K562 (cell line): ENCODE measurements at regions not wholly inside any gene's neighbourhood (a gene's known extent, or its start where the extent isn't known, plus 50 kb on each side); places are given as distances from the start of the nearest gene placed in this dataset.

Experiments
- CTCF ChIP-seq, 3 experiments: IDR thresholded peaks in 2 of 3; conservative IDR thresholded peaks in 1 of 3; 2 replicates each; pipeline ENCODE4 v1.5.1; 2011 to 2012; ENCODE audit warnings: low read length in 3 of 3, mild to moderate bottlenecking in 3 of 3, control low read depth in 2 of 3, improper control_type of control experiment in 1 of 3, inconsistent platforms in 1 of 3, low read depth in 1 of 3, mixed read lengths in 1 of 3, moderate library complexity in 1 of 3; ENCODE audit not compliant: insufficient read depth in 2 of 3
- CTCFL ChIP-seq: IDR thresholded peaks from 2 replicates; pipeline ENCODE4 v1.6.1; 2011; ENCODE audit warnings: borderline replicate concordance, low read depth, mild to moderate bottlenecking, moderate library complexity, low read length; ENCODE audit not compliant: insufficient read depth, poor library complexity, severe bottlenecking
- GABPB1 ChIP-seq: sonication (generic); formaldehyde crosslinking; IDR thresholded peaks from 2 replicates; pipeline ENCODE4 v1.8.0; 2022; ENCODE audit warnings: mild to moderate bottlenecking, missing genetic modification reagents
- NRF1 ChIP-seq, 2 experiments: fragments of 450-650 bp; IDR thresholded peaks in 1 of 2; conservative IDR thresholded peaks in 1 of 2; 2 replicates each; pipeline ENCODE4 v1.6.1; 2014; ENCODE audit warnings: mild to moderate bottlenecking in 2 of 2
- PYGO2 ChIP-seq: fragments of 450-650 bp; IDR thresholded peaks from 2 replicates; pipeline ENCODE4 v1.6.1; 2016; ENCODE audit warnings: mild to moderate bottlenecking, missing genetic modification characterization, moderate library complexity, missing compliant biosample characterization
- SNRNP70 ChIP-seq: fragments of 200-400 bp; formaldehyde crosslinking; optimal IDR thresholded peaks from 2 replicates; pipeline ENCODE3; 2017; ENCODE audit warnings: low read depth, low read length
- U2AF1 ChIP-seq: fragments of 200-400 bp; formaldehyde crosslinking; optimal IDR thresholded peaks from 2 replicates; pipeline ENCODE3; 2017; ENCODE audit warnings: mild to moderate bottlenecking, low read depth, low read length, moderate library complexity
- USF2 ChIP-seq: sonication (generic); formaldehyde crosslinking; IDR thresholded peaks from 2 replicates; pipeline ENCODE4 v1.5.0; 2020; ENCODE audit warnings: missing genetic modification reagents
- YY1 ChIP-seq, 3 experiments: IDR thresholded peaks; 2 replicates each; pipeline ENCODE4 v1.6.1; 2011; ENCODE audit warnings: low read length in 2 of 3, mild to moderate bottlenecking in 2 of 3, moderate library complexity in 2 of 3, borderline replicate concordance in 1 of 3, control low read depth in 1 of 3, low read depth in 1 of 3; ENCODE audit not compliant: insufficient read depth in 3 of 3, insufficient replicate concordance in 2 of 3, control insufficient read depth in 1 of 3, insufficient read length in 1 of 3; ENCODE audit errors: extremely low read depth in 1 of 3
- ZBTB17 ChIP-seq: fragments of 450-650 bp; formaldehyde crosslinking; IDR thresholded peaks from 2 replicates; pipeline ENCODE4 v1.4.0; 2020; ENCODE audit warnings: mild to moderate bottlenecking
- ZNF507 ChIP-seq: conservative IDR thresholded peaks from 2 replicates; pipeline ENCODE4 v1.6.1; 2017; ENCODE audit warnings: missing genetic modification characterization, missing compliant biosample characterization

- TF ChIP-seq PYGO2 (tag) (no peak), ZBTB17 (CRISPR knock-in tag) (no peak), U2AF1 (no peak), NRF1 (conservative IDR thresholded peaks at IDR 0.05 in 1 of 2, IDR thresholded peaks at IDR 0.05 in 1 of 2) (no peak), CTCF (IDR thresholded peaks at IDR 0.05 in 2 of 3, conservative IDR thresholded peaks at IDR 0.05 in 1 of 3; ENCODE audit: insufficient read depth in 2 of 3, low read depth in 1 of 3, low read length in 3 of 3) (no peak), YY1 (IDR thresholded peaks at IDR 0.05; ENCODE audit: borderline replicate concordance in 1 of 3, control insufficient read depth in 1 of 3, extremely low read depth in 1 of 3, insufficient read depth in 3 of 3, insufficient read length in 1 of 3, insufficient replicate concordance in 2 of 3, low read depth in 1 of 3, low read length in 2 of 3) (no peak), USF2 (no peak), GABPB1 (no peak), CTCFL (no peak), SNRNP70 (no peak), ZNF507 (tag) (no peak)
Measured at GRCh38 chr13:99439850-99440604, 61.2 kb upstream of the TM9SF2 start.
